H1 (cell line): ENCODE measurements at regions not wholly inside any gene's neighbourhood (a gene's known extent, or its start where the extent isn't known, plus 50 kb on each side); places are given as distances from the start of the nearest gene placed in this dataset.

Experiments
- CTCF ChIA-PET: fragments of 300-600 bp; sonication (Branson Sonifier 250); formaldehyde crosslinking; loops from one replicate; lab custom pipeline; 2021; ENCODE audit not compliant: partially characterized antibody; lab: Charles Lee
- POLR2A ChIA-PET: fragments of 300-600 bp; sonication (Branson Sonifier 250); formaldehyde crosslinking; loops from one replicate; lab custom pipeline; 2021; ENCODE audit warnings: inconsistent platforms; ENCODE audit not compliant: partially characterized antibody; lab: Charles Lee
- DNase-seq, 2 experiments: peaks; one replicate each; pipeline versions ENCODE4 v3.0.0 to v3.0.0-alpha.2; 2010 to 2022; ENCODE audit warnings: low spot score in 2 of 2, low read depth in 1 of 2, mixed read lengths in 1 of 2
- FAIRE-seq: peaks from 2 replicates; lab custom pipeline; 2011; peaks lifted over from hg19 to GRCh38; lab: Jason Lieb, UNC
- H2AFZ ChIP-seq: 2 replicates; pipeline ENCODE4 v1.8.1; 2012; ENCODE audit warnings: low read length, inconsistent platforms
- H2AK5ac ChIP-seq: 2 replicates; pipeline ENCODE4 v1.6.1; 2013; ENCODE audit warnings: low read depth, low read length
- H2BK120ac ChIP-seq: replicated peaks from 2 replicates; pipeline ENCODE3; 2013; ENCODE audit warnings: low read depth, low read length, inconsistent platforms
- H2BK12ac ChIP-seq: 2 replicates; pipeline ENCODE4 v1.6.1; 2013; ENCODE audit warnings: low read depth, low read length
- H2BK15ac ChIP-seq: 2 replicates; pipeline ENCODE4 v1.6.1; 2013; ENCODE audit warnings: low read length
- H2BK20ac ChIP-seq: 2 replicates; pipeline ENCODE4 v1.6.1; 2013; ENCODE audit warnings: low read length
- H2BK5ac ChIP-seq: 2 replicates; pipeline ENCODE4 v1.6.1; 2013; ENCODE audit warnings: low read depth, low read length
- H3K14ac ChIP-seq: 2 replicates; pipeline ENCODE4 v1.6.1; 2013; ENCODE audit warnings: inconsistent platforms; ENCODE audit not compliant: insufficient read length
- H3K18ac ChIP-seq: 2 replicates; pipeline ENCODE4 v1.6.1; 2013; ENCODE audit warnings: low read length; ENCODE audit errors: extremely low read depth
- H3K23ac ChIP-seq: 2 replicates; pipeline ENCODE4 v1.6.1; 2013; ENCODE audit warnings: inconsistent platforms; ENCODE audit not compliant: insufficient read length
- H3K23me2 ChIP-seq: 2 replicates; pipeline ENCODE4 v1.6.1; 2013; ENCODE audit warnings: low read depth, low read length
- H3K27ac ChIP-seq: 2 replicates; pipeline ENCODE4 v1.6.1; 2011; ENCODE audit warnings: low read depth, low read length, inconsistent platforms
- H3K27me3 ChIP-seq, 4 experiments: replicated peaks in 1 of 4; 1 replicate in 1 of 4; 2 replicates in 3 of 4; pipeline versions ENCODE4 v1.6.1 to v1.8.1; 2011 to 2013; ENCODE audit warnings: low read length in 3 of 4, mild to moderate bottlenecking in 3 of 4, inconsistent platforms in 2 of 4, mixed read lengths in 2 of 4, moderate library complexity in 1 of 4; ENCODE audit not compliant: control insufficient read depth in 3 of 4, insufficient read depth in 3 of 4; ENCODE audit errors: extremely low read depth in 1 of 4
- H3K36me3 ChIP-seq, 4 experiments: 2 replicates each; pipeline versions ENCODE4 v1.6.1 to v1.8.1; 2011 to 2013; ENCODE audit warnings: mild to moderate bottlenecking in 4 of 4, low read length in 3 of 4, moderate library complexity in 2 of 4, control low read depth in 1 of 4, inconsistent platforms in 1 of 4; ENCODE audit not compliant: insufficient read depth in 4 of 4, control insufficient read depth in 2 of 4
- H3K4ac ChIP-seq: replicated peaks from 2 replicates; pipeline ENCODE3; 2013; ENCODE audit warnings: low read length, low read depth, mixed read lengths, inconsistent platforms; ENCODE audit not compliant: insufficient read length
- H3K4me1 ChIP-seq, 4 experiments: replicated peaks in 1 of 4; 1 replicate in 1 of 4; 2 replicates in 3 of 4; pipeline versions ENCODE4 v1.6.1 to v1.8.1; 2011 to 2013; ENCODE audit warnings: low read length in 3 of 4, inconsistent platforms in 2 of 4, mixed read lengths in 1 of 4; ENCODE audit not compliant: insufficient read depth in 4 of 4, control insufficient read depth in 3 of 4
- H3K4me2 ChIP-seq, 2 experiments: 2 replicates each; pipeline versions ENCODE4 v1.6.1 to v1.8.1; 2011 to 2013; ENCODE audit warnings: low read depth in 2 of 2, low read length in 2 of 2, control low read depth in 1 of 2, inconsistent platforms in 1 of 2, mild to moderate bottlenecking in 1 of 2; ENCODE audit not compliant: insufficient read depth in 1 of 2
- H3K4me3 ChIP-seq, 4 experiments: fragments of 200-600, 300-600 bp in 1 of 4; sonication (generic), shearing (Covaris generic), sonication (Bioruptor Twin) in 1 of 4; 2 replicates each; pipeline versions ENCODE4 v1.5.1 to v1.8.1; 2011 to 2016; ENCODE audit warnings: low read length in 4 of 4, low read depth in 3 of 4, control low read depth in 2 of 4, inconsistent platforms in 2 of 4, mild to moderate bottlenecking in 2 of 4, mixed read lengths in 1 of 4, moderate library complexity in 1 of 4; ENCODE audit not compliant: insufficient read depth in 2 of 4; ENCODE audit errors: extremely low read depth in 1 of 4
- H3K56ac ChIP-seq: replicated peaks from 2 replicates; pipeline ENCODE3; 2013; ENCODE audit warnings: low read depth, mild to moderate bottlenecking, mixed read lengths, low read length, inconsistent platforms; ENCODE audit not compliant: insufficient read length
- H3K79me1 ChIP-seq: 2 replicates; pipeline ENCODE4 v1.6.1; 2013; ENCODE audit warnings: low read depth, low read length, control low read depth
- H3K79me2 ChIP-seq, 2 experiments: 2 replicates each; pipeline versions ENCODE4 v1.6.1 to v1.8.1; 2012 to 2013; ENCODE audit warnings: low read length in 2 of 2, mild to moderate bottlenecking in 2 of 2, inconsistent platforms in 1 of 2; ENCODE audit not compliant: insufficient read depth in 2 of 2, control insufficient read depth in 1 of 2
- H3K9ac ChIP-seq, 4 experiments: replicated peaks in 1 of 4; 1 replicate in 1 of 4; 2 replicates in 3 of 4; pipeline versions ENCODE4 v1.6.1 to v1.8.1; 2011 to 2013; ENCODE audit warnings: low read depth in 3 of 4, low read length in 3 of 4, control low read depth in 2 of 4, mild to moderate bottlenecking in 2 of 4, moderate library complexity in 2 of 4, inconsistent platforms in 1 of 4; ENCODE audit errors: extremely low read depth in 1 of 4
- H3K9me3 ChIP-seq, 2 experiments: 2 replicates each; pipeline versions ENCODE4 v1.6.1 to v1.8.1; 2012 to 2013; ENCODE audit warnings: mild to moderate bottlenecking in 2 of 2, moderate library complexity in 2 of 2, control low read depth in 1 of 2, inconsistent platforms in 1 of 2, low read depth in 1 of 2, low read length in 1 of 2, mixed read lengths in 1 of 2; ENCODE audit not compliant: insufficient read depth in 2 of 2
- H4K20me1 ChIP-seq, 2 experiments: replicated peaks in 1 of 2; 2 replicates each; pipeline versions ENCODE3 to v1.8.1; 2011 to 2013; ENCODE audit warnings: inconsistent platforms in 2 of 2, low read length in 2 of 2, mild to moderate bottlenecking in 1 of 2; ENCODE audit not compliant: insufficient read depth in 2 of 2, control insufficient read depth in 1 of 2
- H4K5ac ChIP-seq: 2 replicates; pipeline ENCODE4 v1.6.1; 2013; ENCODE audit warnings: low read length, low read depth, mixed read lengths, inconsistent platforms; ENCODE audit not compliant: insufficient read length
- H4K8ac ChIP-seq: 2 replicates; pipeline ENCODE4 v1.8.0; 2013; ENCODE audit warnings: mild to moderate bottlenecking, moderate library complexity, low read length, inconsistent platforms; ENCODE audit not compliant: insufficient read depth; ENCODE audit errors: extremely low read depth
- H4K91ac ChIP-seq: replicated peaks from 2 replicates; pipeline ENCODE3; 2013; ENCODE audit warnings: low read length, mixed read lengths, inconsistent platforms; ENCODE audit not compliant: insufficient read length
- BCL11A ChIP-seq, 2 experiments: IDR thresholded peaks; one replicate each; pipeline ENCODE4 v1.6.1; 2011; ENCODE audit warnings: low read depth in 2 of 2, low read length in 2 of 2, mild to moderate bottlenecking in 2 of 2
- CTBP2 ChIP-seq: IDR thresholded peaks from 2 replicates; pipeline ENCODE4 v1.7.0; 2011; ENCODE audit warnings: borderline replicate concordance, mild to moderate bottlenecking, moderate library complexity, mixed read lengths, low read length; ENCODE audit not compliant: insufficient read depth, insufficient read length
- FOSL1 ChIP-seq: IDR thresholded peaks from 2 replicates; pipeline ENCODE4 v1.6.1; 2011; ENCODE audit warnings: mild to moderate bottlenecking, low read depth, low read length, moderate library complexity; ENCODE audit not compliant: insufficient read depth
- SIRT6 ChIP-seq: IDR thresholded peaks from one replicate; pipeline ENCODE4 v1.7.1; 2012; ENCODE audit warnings: low read length, inconsistent platforms
- SRF ChIP-seq: IDR thresholded peaks from 2 replicates; pipeline ENCODE4 v1.6.1; 2011; ENCODE audit warnings: mild to moderate bottlenecking, low read depth, low read length, moderate library complexity
- ZNF274 ChIP-seq: IDR thresholded peaks from 2 replicates; pipeline ENCODE4 v1.7.0; 2012; ENCODE audit warnings: low read length, borderline replicate concordance; ENCODE audit errors: extremely low read depth
- WGBS, 2 experiments: shearing (Covaris generic) in 1 of 2; methylation state at CpG; one replicate each; pipeline versions ENCODE4 v1.1.6 to v1.1.7; 2013 to 2015; ENCODE audit warnings: low lambda C conversion rate in 2 of 2, mixed read lengths in 2 of 2, inconsistent platforms in 1 of 2, low coverage in 1 of 2, missing lambda C conversion rate in 1 of 2; ENCODE audit not compliant: insufficient replicate concordance in 2 of 2, insufficient coverage in 1 of 2, insufficient read length in 1 of 2; ENCODE audit errors: extremely low coverage in 1 of 2, missing lambda C conversion rate in 1 of 2; 5-methylcytosine and 5-hydroxymethylcytosine counted together

GRCh38 chr3:154656486-154656885 is 226.5 kb upstream of the GPR149 start:
- no peaks in the 10 kb centered on the region for H3K27me3 ChIP-seq
- no peak overlapping the region for H2BK5ac ChIP-seq
- H3K9me3 ChIP-seq: no peaks in the 10 kb centered on the region
- H4K5ac ChIP-seq: no peak overlapping the region
- no peak overlapping the region for H2BK120ac ChIP-seq
- no peak overlapping the region for H3K4me3 ChIP-seq
- no peaks in the 10 kb centered on the region for H3K79me1 ChIP-seq
- ChIA-PET CTCF (interaction anchor here (0.6 kb wide), 1 partner anchor 11 kb away, joined by 3 read pairs; no protein-coding TSS in a partner anchor), POLR2A (interaction anchor here (0.9 kb wide), 1 partner anchor 30 kb away, joined by 3 read pairs; no protein-coding TSS in a partner anchor)
- no peak overlapping the region for H3K4ac ChIP-seq
- peak overlapping the region; percentile 62; the same call in 1 of the 2 replicates for H2BK20ac ChIP-seq
- 0 out of 4 replicates have a peak overlapping the region, but pooled peaks of 1 of the 2 experiments have one; percentile 10 for H3K4me2 ChIP-seq
- no peaks in the 10 kb centered on the region for H4K20me1 ChIP-seq
- no peaks in the 10 kb centered on the region for H3K36me3 ChIP-seq
- TF ChIP-seq FOSL1: no peak
- TF ChIP-seq ZNF274: no peak
- no peak for TF ChIP-seq SIRT6
- TF ChIP-seq BCL11A (IDR thresholded peaks at IDR 0.05; ENCODE audit: low read depth in 2 of 2, low read length in 2 of 2): no peak
- no peak for TF ChIP-seq CTBP2
- no peak for TF ChIP-seq SRF
- H2AK5ac ChIP-seq: no peak overlapping the region
- no peak overlapping the region for H4K8ac ChIP-seq
- no peak overlapping the region for H2BK15ac ChIP-seq
- H3K14ac ChIP-seq: no peak overlapping the region
- 93% methylated on average over 3 of the region's 3 CpGs; no CpG with 5 or more reads in 1 of the 2 experiments for WGBS, 2 experiments
- no peaks in the 10 kb centered on the region; the same call in 1 of the 2 replicates for H3K23me2 ChIP-seq
- no peak for FAIRE-seq
- no peak overlapping the region; a peak in 1 of 7 replicates for H3K9ac ChIP-seq
- H3K27ac ChIP-seq: no peak overlapping the region
- no peak for DNase-seq
- no peak overlapping the region for H3K18ac ChIP-seq
- no peak overlapping the region for H4K91ac ChIP-seq
- no peak overlapping the region for H2AFZ ChIP-seq
- no peaks in the 10 kb centered on the region for H3K79me2 ChIP-seq
- no peak overlapping the region for H3K56ac ChIP-seq
- H3K4me1 ChIP-seq: peaks cover 0 to 9% (median 3%) of the 10 kb centered on the region in 4 experiments; a peak in 3 of 7 replicates
- H2BK12ac ChIP-seq: no peak overlapping the region; the same call in 1 of the 2 replicates
- H3K23ac ChIP-seq: no peak overlapping the region
